IMR-90 (cell line): ENCODE measurements at regions not wholly inside any gene's neighbourhood (a gene's known extent, or its start where the extent isn't known, plus 50 kb on each side); places are given as distances from the start of the nearest gene placed in this dataset.

ENCODE experiments used
- ATAC-seq: fragments of 200-7000 bp; cut with Tn5 transposase; 2 replicates; pipeline ENCODE4 v1.9.1; 2020; ENCODE audit warnings: low read depth, mild to moderate bottlenecking, moderate library complexity
- BruUV-seq: library from RNA; stranded (reverse); fragments of 400-500 nt; replicated peaks from 2 replicates; lab custom pipeline; 2021; lab: Mats Ljungman, UMichigan
- CTCF ChIA-PET: fragments of 300-600 bp; formaldehyde crosslinking; extraction: SDS; loops from one replicate; lab custom pipeline; 2021; ENCODE audit warnings: antibody characterized with exemption; lab: Yijun Ruan, JAX
- POLR2A ChIA-PET: fragments of 300-600 bp; sonication (Branson Sonifier 250); formaldehyde crosslinking; loops from one replicate; lab custom pipeline; 2022; ENCODE audit warnings: antibody characterized with exemption; ENCODE audit not compliant: unreplicated experiment; lab: Charles Lee
- DNase-seq: peaks from one replicate; pipeline ENCODE4 v3.0.0; 2013
- H2AFZ ChIP-seq: replicated peaks from 2 replicates; pipeline ENCODE3; 2013; ENCODE audit warnings: low read length, mild to moderate bottlenecking; ENCODE audit not compliant: poor library complexity
- H2AK5ac ChIP-seq: 2 replicates; pipeline ENCODE4 v1.6.1; 2013; ENCODE audit warnings: low read depth, low read length, inconsistent platforms
- H2AK9ac ChIP-seq: replicated peaks from 2 replicates; pipeline ENCODE3; 2013; ENCODE audit warnings: mild to moderate bottlenecking, low read depth, low read length, moderate library complexity; ENCODE audit not compliant: poor library complexity
- H2BK120ac ChIP-seq: 2 replicates; pipeline ENCODE4 v1.6.1; 2013; ENCODE audit warnings: low read depth, low read length, inconsistent platforms
- H2BK15ac ChIP-seq: 3 replicates; pipeline ENCODE4 v1.6.1; 2013; ENCODE audit warnings: low read depth, low read length, inconsistent platforms
- H2BK20ac ChIP-seq: 2 replicates; pipeline ENCODE4 v1.6.1; 2013; ENCODE audit warnings: low read depth, mild to moderate bottlenecking, inconsistent platforms, low read length, moderate library complexity
- H2BK5ac ChIP-seq: 2 replicates; pipeline ENCODE4 v1.6.1; 2013; ENCODE audit warnings: mild to moderate bottlenecking, low read depth, low read length, inconsistent platforms; ENCODE audit not compliant: poor library complexity, severe bottlenecking
- H3K14ac ChIP-seq: replicated peaks from 2 replicates; pipeline ENCODE4 v1.6.1; 2013; ENCODE audit warnings: low read depth, low read length, inconsistent platforms
- H3K18ac ChIP-seq: 2 replicates; pipeline ENCODE4 v1.6.1; 2013; ENCODE audit warnings: low read depth, low read length, control low read depth
- H3K23ac ChIP-seq: 2 replicates; pipeline ENCODE4 v1.6.1; 2013; ENCODE audit warnings: low read depth, low read length, inconsistent platforms
- H3K27ac ChIP-seq: 2 replicates; pipeline ENCODE4 v1.5.1; 2013; ENCODE audit warnings: mild to moderate bottlenecking, control low read depth, low read length; ENCODE audit not compliant: insufficient read depth
- H3K27me3 ChIP-seq: 2 replicates; pipeline ENCODE4 v1.6.1; 2013; ENCODE audit warnings: low read length; ENCODE audit not compliant: control insufficient read depth, insufficient read depth
- H3K36me3 ChIP-seq: 2 replicates; pipeline ENCODE4 v1.6.1; 2013; ENCODE audit warnings: low read length, mixed read lengths; ENCODE audit not compliant: control insufficient read depth, insufficient read depth
- H3K4ac ChIP-seq: 2 replicates; pipeline ENCODE4 v1.6.1; 2013; ENCODE audit warnings: low read depth, low read length, inconsistent platforms
- H3K4me1 ChIP-seq: 2 replicates; pipeline ENCODE4 v1.6.1; 2013; ENCODE audit warnings: low read length, mixed read lengths; ENCODE audit not compliant: control insufficient read depth, insufficient read depth
- H3K4me2 ChIP-seq: 2 replicates; pipeline ENCODE4 v1.6.1; 2013; ENCODE audit warnings: low read depth, mild to moderate bottlenecking, control low read depth, low read length, moderate library complexity
- H3K4me3 ChIP-seq: 2 replicates; pipeline ENCODE4 v1.5.1; 2013; ENCODE audit warnings: low read depth, mild to moderate bottlenecking, control low read depth, low read length, moderate library complexity; ENCODE audit not compliant: insufficient read depth
- H3K56ac ChIP-seq: 2 replicates; pipeline ENCODE4 v1.6.1; 2013; ENCODE audit warnings: low read length, inconsistent platforms; ENCODE audit not compliant: insufficient read depth; ENCODE audit errors: extremely low read depth
- H3K79me1 ChIP-seq, 2 experiments: 2 replicates each; pipeline ENCODE4 v1.6.1; 2013; ENCODE audit warnings: low read length in 2 of 2, inconsistent platforms in 1 of 2, low read depth in 1 of 2
- H3K9ac ChIP-seq: 2 replicates; pipeline ENCODE4 v1.6.1; 2013; ENCODE audit warnings: low read depth, low read length, control low read depth
- H3K9me1 ChIP-seq: 2 replicates; pipeline ENCODE4 v1.6.1; 2013; ENCODE audit warnings: low read length, inconsistent platforms; ENCODE audit not compliant: insufficient read depth
- H3K9me3 ChIP-seq: 2 replicates; pipeline ENCODE4 v1.6.1; 2013; ENCODE audit warnings: low read length; ENCODE audit not compliant: control insufficient read depth, insufficient read depth
- H4K20me1 ChIP-seq: 2 replicates; pipeline ENCODE4 v1.6.1; 2013; ENCODE audit warnings: low read length, inconsistent platforms; ENCODE audit not compliant: insufficient read depth
- H4K5ac ChIP-seq: 2 replicates; pipeline ENCODE4 v1.6.1; 2013; ENCODE audit warnings: mild to moderate bottlenecking, low read depth, low read length, control low read depth
- H4K8ac ChIP-seq, 2 experiments: 2 replicates each; pipeline ENCODE4 v1.6.1; 2013; ENCODE audit warnings: low read depth in 2 of 2, low read length in 2 of 2, control low read depth in 1 of 2, inconsistent platforms in 1 of 2
- H4K91ac ChIP-seq: 2 replicates; pipeline ENCODE4 v1.6.1; 2013; ENCODE audit warnings: low read depth, low read length, inconsistent platforms; ENCODE audit not compliant: insufficient read depth
- CEBPB ChIP-seq: IDR thresholded peaks from 2 replicates; pipeline ENCODE4 v1.6.1; 2012; ENCODE audit warnings: low read depth, low read length, improper control_type of control experiment
- FOS ChIP-seq: fragments of 150-350 bp; IDR thresholded peaks from 2 replicates; pipeline ENCODE4 v1.6.1; 2016; ENCODE audit warnings: low read depth, low read length
- RFX5 ChIP-seq: IDR thresholded peaks from 2 replicates; pipeline ENCODE4 v1.8.0; 2012; ENCODE audit warnings: low read depth, mild to moderate bottlenecking, low read length, moderate library complexity
- WGBS, 2 experiments: methylation state at CpG; one replicate each; pipeline versions ENCODE4 v1.1.5 to v1.1.7; 2013; ENCODE audit warnings: missing lambda C conversion rate in 2 of 2; ENCODE audit not compliant: insufficient read length in 1 of 2; ENCODE audit errors: extremely low coverage in 2 of 2; 5-methylcytosine and 5-hydroxymethylcytosine counted together
- dilution Hi-C: fragments of 300-500 bp; cut with HindIII; formaldehyde crosslinking; loops from one replicate; pipeline ENCODE4 v1.14.3; 2018; ENCODE audit warnings: low sequenced_read_pairs; ENCODE audit not compliant: unreplicated experiment
- in situ Hi-C: fragments of 300-500 bp; cut with MboI; formaldehyde crosslinking; loops from 3 replicates; pipeline ENCODE4 v1.14.3; 2019; ENCODE audit warnings: low sequenced_read_pairs, inconsistent platforms, mixed read lengths
- intact Hi-C: fragments of 100-400 bp; cut with micrococcal nuclease; formaldehyde crosslinking; loops from 2 replicates; pipeline ENCODE4 v1.10.0; 2022

- Histone ChIP-seq H3K4me2 (peak overlapping the region; percentile 15; the same call in 1 of the 2 replicates), H2AK5ac (peak overlapping the region; percentile 70), H3K79me1 (peaks cover 0 to 20% of the 10 kb centered on the region in 2 experiments; a peak in 2 of 4 replicates), H3K9me1 (peaks cover 17% of the 10 kb centered on the region), H2BK5ac (peak overlapping the region; percentile 21), H3K9ac (no peak overlapping the region), H3K27ac (no peak overlapping the region), H3K9me3 (no peaks in the 10 kb centered on the region), H3K18ac (no peak overlapping the region; the same call in 1 of the 2 replicates), H4K5ac (no peak overlapping the region; the same call in 1 of the 2 replicates), H3K4me1 (peaks cover 12% of the 10 kb centered on the region), H2AFZ (no peak overlapping the region), H2BK15ac (peak overlapping the region; percentile 55; the same call in 1 of the 3 replicates), H3K23ac (no peak overlapping the region; the same call in 1 of the 2 replicates), H2AK9ac (no peak overlapping the region), H3K4me3 (no peak overlapping the region), H2BK120ac (peak overlapping the region; percentile 73), H3K4ac (peak overlapping the region; percentile 86), H3K14ac (peak overlapping the region; percentile 59), H4K91ac (0 out of 2 replicates have a peak overlapping the region, but pooled peaks have one; percentile 27), H2BK20ac (peak overlapping the region; percentile 93), H3K36me3 (no peaks in the 10 kb centered on the region), H4K20me1 (no peaks in the 10 kb centered on the region), H4K8ac (peak overlapping the region in 1 of 2 experiments; percentile 78; a peak in 2 of 4 replicates), H3K56ac (no peak overlapping the region), H3K27me3 (no peaks in the 10 kb centered on the region)
- ATAC-seq: peak; percentile 86
- POLR2A ChIA-PET: interaction anchor here (0.6 kb wide), 1 partner anchor 164 kb away, joined by 5 read pairs; no protein-coding TSS in a partner anchor
- TF ChIP-seq CEBPB (0 out of 2 replicates have a peak, but pooled peaks have one; percentile 29), FOS (0 out of 2 replicates have a peak, but pooled peaks have one; percentile 22), RFX5 (no peak)
- no TSS peak for BruUV-seq
- intact Hi-C loops: no loop called here
- in situ Hi-C loops: no loop called here
- DNase-seq: peak; percentile 86
- no CpG with 5 or more reads among the region's 2 CpGs for WGBS, 2 experiments
- dilution Hi-C loops: no loop called here
- CTCF ChIA-PET: no interaction called here
Measured at GRCh38 chr5:142486581-142486980, 161.8 kb upstream of the SPRY4 start.
